NCI-H748 (cell line): ENCODE measurements at regions not wholly inside any gene's neighbourhood (a gene's known extent, or its start where the extent isn't known, plus 50 kb on each side); places are given as distances from the start of the nearest gene placed in this dataset.
"Not testable (repeated sequence)": the region's sequence is repeated elsewhere in the genome, so short reads cannot be mapped to it uniquely, and the experiment has no call there.

Experiments used
- DNase-seq: peaks from one replicate; lab custom pipeline; 2025; ENCODE audit not compliant: unreplicated experiment; lab: John Stamatoyannopoulos, UW

GRCh38 chr16:65375651-65376050 lies 253.8 kb upstream of the CDH11 start:
- DNase-seq: no peak

GRCh38 chr16:65373097-65373496 lies 251.2 kb upstream of the CDH11 start:
- DNase-seq: no peak

GRCh38 chr16:65372171-65372570 lies 250.3 kb upstream of the CDH11 start:
- DNase-seq: no peak

GRCh38 chr16:65365732-65366715 lies 244.2 kb upstream of the CDH11 start:
- DNase-seq: no peak

- not testable (repeated sequence) for DNase-seq
These were observed 234.9 kb upstream of the CDH11 start for GRCh38 chr16:65356721-65357120.

GRCh38 chr16:65355706-65356105 lies 233.8 kb upstream of the CDH11 start:
- no peak for DNase-seq

GRCh38 chr16:65353183-65353582 lies 231.3 kb upstream of the CDH11 start:
- DNase-seq: no peak

GRCh38 chr16:65349626-65350025 lies 227.8 kb upstream of the CDH11 start:
- no peak for DNase-seq

- no peak for DNase-seq
These were observed 221.7 kb upstream of the CDH11 start for GRCh38 chr16:65343556-65343955.

- no peak for DNase-seq
These were observed 220.5 kb upstream of the CDH11 start for GRCh38 chr16:65342231-65342866.

GRCh38 chr16:65339062-65339461 lies 217.2 kb upstream of the CDH11 start:
- DNase-seq: no peak

- DNase-seq: no peak
These were observed 214.3 kb upstream of the CDH11 start for GRCh38 chr16:65336160-65336559.

- DNase-seq: no peak
These were observed 212.2 kb upstream of the CDH11 start for GRCh38 chr16:65334081-65334480.

GRCh38 chr16:65333283-65333682 lies 211.4 kb upstream of the CDH11 start:
- DNase-seq: no peak

- DNase-seq: no peak
These were observed 205.5 kb upstream of the CDH11 start for GRCh38 chr16:65327346-65327745.

- no peak for DNase-seq
These were observed 201.9 kb upstream of the CDH11 start for GRCh38 chr16:65323655-65324237.

- DNase-seq: no peak
These were observed 197.9 kb upstream of the CDH11 start for GRCh38 chr16:65319621-65320231.

GRCh38 chr16:65318590-65319257 lies 196.9 kb upstream of the CDH11 start:
- DNase-seq: no peak

- no peak for DNase-seq
These were observed 196.3 kb upstream of the CDH11 start for GRCh38 chr16:65318138-65318537.

- no peak for DNase-seq
These were observed 194.9 kb upstream of the CDH11 start for GRCh38 chr16:65316808-65317207.
